Ishikawa (cell line): ENCODE measurements at regions not wholly inside any gene's neighbourhood (a gene's known extent, or its start where the extent isn't known, plus 50 kb on each side); places are given as distances from the start of the nearest gene placed in this dataset.

ENCODE experiments used
- EP300 ChIP-seq: IDR thresholded peaks from 2 replicates; pipeline ENCODE4 v1.6.1; 2012; ENCODE audit warnings: borderline replicate concordance
- RAD21 ChIP-seq: IDR thresholded peaks from 2 replicates; pipeline ENCODE4 v1.6.1; 2012; ENCODE audit warnings: low read depth
- TAF1 ChIP-seq: IDR thresholded peaks from 2 replicates; pipeline ENCODE4 v1.6.1; 2012; ENCODE audit warnings: low read depth, mild to moderate bottlenecking
- TEAD4 ChIP-seq: IDR thresholded peaks from 2 replicates; pipeline ENCODE4 v1.6.1; 2012

- TF ChIP-seq TEAD4, result no peak
- TF ChIP-seq EP300, result no peak
- no peak for TF ChIP-seq RAD21
- TF ChIP-seq TAF1, result no peak
Measured at GRCh38 chr12:59886131-59886733, 290.4 kb downstream of the SLC16A7 start.
